ENCODE measurements at regions not wholly inside any gene's neighbourhood (a gene's known extent, or its start where the extent isn't known, plus 50 kb on each side); places are given as distances from the start of the nearest gene placed in this dataset.

DNA sequence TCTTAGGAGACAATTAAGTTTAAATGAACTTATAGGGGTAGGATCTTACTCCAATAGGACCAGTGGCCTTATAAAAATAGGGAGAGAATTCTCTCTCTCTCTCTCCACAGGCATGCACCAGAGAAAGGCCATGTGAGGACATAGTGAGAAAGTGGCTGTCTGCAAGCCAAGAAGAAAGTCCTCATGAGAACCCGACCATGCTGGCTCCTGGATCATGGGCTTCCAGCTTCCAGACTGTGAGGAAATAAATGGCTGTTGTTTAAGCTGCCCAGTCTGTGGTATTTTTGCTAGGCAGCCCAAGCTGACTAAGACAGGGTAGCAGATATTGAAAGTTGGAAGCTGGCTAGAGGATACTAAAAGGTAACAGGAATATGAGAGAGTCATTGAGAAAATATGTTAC, 454.0 kb downstream of the NBAS start:
- DNase-seq = no peak

DNA sequence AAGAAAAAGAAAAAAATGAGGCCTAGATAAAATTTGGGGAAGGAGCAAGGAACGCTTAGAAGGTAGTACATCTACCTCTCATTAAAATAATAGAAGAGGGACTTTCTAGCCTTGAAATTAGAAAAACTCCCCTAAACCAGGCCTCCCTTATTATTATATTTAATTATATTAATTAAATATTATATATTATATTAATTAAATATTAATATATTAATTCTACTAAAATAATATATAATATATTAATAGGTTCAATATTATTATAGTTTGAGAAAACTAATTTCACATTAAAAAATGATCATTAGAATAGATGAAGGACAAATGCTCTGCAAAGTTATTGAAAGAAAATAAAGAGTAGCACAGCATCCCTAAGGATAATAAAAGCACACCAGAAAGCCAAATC, 449.4 kb downstream of the NBAS start:
- DNase-seq = no peak

GRCh38 chr2:15112216-15112615, 448.9 kb downstream of the NBAS start:
- DNase-seq = no peak

GRCh38 chr2:15115776-15116175, 445.4 kb downstream of the NBAS start:
- DNase-seq = no peak

- DNase-seq = no peak
These were observed 444.3 kb downstream of the NBAS start for GRCh38 chr2:15116830-15117229.

All from NCI-H2081 (cell line).